Amniotic stem cell (primary cell): ENCODE measurements at regions not wholly inside any gene's neighbourhood (a gene's known extent, or its start where the extent isn't known, plus 50 kb on each side); places are given as distances from the start of the nearest gene placed in this dataset.
A peak's percentile ranks its signal among the peaks of the same experiment; 100 is the strongest.
"Not testable (repeated sequence)": the region's sequence is repeated elsewhere in the genome, so short reads cannot be mapped to it uniquely, and the experiment has no call there.

Experiments
- DNase-seq: peaks from one replicate; lab custom pipeline; 2025; lab: John Stamatoyannopoulos, UW

DNA sequence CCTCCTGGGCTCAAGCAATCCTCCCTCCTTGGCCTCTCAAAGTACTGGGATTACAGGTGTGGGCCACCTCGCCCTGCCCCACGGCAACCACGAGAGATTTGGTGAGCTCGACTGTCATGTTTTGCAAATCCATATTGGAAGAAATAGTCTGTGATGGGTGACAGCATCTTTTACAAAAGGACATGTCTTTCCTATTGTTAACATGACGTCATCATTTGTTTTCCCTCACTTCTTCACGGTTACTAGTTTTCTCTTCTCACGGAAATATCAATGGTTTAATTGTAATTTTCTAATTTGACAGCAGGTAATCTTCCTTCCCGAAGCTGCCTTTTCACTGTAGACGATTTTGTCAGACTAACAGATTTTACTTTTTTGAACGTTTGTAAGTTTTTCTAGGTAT lies 110.8 kb upstream of the GREM2 start:
- DNase-seq: no peak

DNA sequence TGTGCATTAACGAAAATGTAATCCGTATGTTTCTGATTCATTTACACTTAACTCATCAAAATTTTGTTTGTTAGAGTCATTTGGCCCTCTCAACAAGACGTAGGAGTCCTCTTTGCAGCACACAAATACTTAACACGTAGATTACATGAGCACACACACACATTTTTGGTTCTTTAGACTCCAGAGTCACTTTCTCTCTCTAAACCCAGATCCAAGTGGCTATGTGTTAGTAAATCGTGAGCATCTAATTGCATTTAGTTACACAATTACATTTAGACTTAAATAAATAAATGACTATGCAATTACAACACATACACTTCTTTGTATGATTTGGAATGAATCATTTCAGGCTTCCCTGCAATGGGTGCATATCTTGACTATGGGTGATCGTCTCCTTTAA lies 109.0 kb upstream of the GREM2 start:
- DNase-seq: no peak

DNA sequence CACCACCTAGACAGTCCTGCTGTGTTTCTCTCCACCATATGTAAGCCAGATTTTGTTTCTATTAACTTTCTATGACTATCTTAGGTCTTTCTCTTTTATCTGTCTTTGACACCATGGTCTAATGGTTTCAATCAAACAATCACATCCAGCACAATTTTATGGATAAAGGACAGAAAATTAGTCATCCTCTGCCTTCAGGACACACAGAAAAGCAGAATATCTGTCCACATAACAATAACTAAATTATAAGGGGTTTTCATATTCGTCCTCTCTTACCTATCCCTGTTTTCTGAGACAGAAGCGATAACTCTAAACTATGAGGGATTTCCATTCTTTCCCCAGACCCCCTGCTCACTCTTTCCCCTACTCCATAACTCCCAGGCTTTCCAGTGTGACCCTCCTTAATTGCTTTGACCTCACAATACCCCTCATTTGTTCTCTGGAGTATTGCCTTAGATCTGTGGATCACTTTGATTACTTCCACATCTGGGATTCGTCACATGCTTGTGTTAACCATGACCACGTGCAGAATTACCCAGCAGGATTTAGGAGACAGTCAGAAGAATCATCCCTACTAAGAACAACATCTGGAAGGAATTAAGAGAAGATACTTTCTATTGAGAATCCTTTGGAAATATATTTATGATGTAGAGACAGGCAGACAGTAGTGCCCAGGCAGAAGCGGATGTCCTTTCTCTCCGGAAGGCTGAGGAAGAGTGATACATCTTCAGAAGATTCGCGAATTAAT lies 108.2 kb upstream of the GREM2 start:
- DNase-seq: no peak

DNA sequence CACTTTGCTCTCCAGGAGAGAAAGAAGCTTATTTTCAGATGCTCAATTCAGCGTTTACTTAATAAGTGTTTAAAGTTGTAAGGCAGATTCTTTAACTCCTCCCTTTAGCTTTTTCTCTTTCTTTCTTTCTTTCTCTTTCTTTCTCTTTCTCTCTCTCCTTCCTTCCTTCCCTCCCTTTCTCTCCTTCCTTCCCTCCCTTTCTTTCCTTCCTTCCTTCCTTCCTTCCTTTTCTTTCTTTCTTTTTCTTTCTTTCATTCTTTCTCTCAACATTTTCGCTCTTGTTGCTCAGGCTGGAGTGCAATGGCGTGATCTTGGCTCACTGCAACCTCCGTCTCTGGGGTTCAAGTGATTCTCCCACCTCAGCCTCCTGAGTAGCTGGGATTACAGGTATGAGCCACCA lies 104.6 kb upstream of the GREM2 start:
- DNase-seq: not testable (repeated sequence)

DNA sequence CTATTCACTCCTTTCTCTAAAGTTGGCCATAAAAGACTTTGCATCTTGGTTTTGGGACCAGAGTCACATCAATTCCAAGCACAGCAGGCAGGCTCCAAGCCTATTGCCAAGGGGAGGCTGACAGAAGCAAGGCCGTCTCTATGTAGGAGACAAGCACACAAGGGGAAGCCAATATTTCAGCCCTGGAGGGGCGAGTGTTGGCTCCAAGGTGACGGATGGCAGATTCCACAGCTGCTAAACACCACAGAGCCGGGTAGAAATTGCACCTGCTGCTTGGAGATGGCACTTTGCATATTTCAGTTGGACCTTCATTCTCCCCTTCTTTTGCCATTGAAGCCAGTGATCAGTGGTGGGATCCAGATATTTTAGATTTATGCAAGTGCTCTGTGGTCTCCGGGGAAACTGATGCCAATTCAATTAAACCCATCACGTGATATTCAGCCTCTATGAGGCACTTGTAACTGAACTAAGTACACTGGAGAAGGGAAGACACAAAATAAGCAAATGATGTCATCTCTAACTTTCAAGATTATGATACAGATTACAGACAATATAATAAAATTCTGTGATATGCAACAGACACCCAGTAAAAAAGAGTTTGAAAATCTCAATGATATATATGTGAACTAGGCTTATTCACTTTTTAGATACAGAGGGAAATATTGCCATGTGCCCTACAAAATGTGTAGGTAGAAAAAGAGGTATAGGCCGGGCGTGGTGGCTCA lies 102.8 kb upstream of the GREM2 start:
- no peak for DNase-seq

DNA sequence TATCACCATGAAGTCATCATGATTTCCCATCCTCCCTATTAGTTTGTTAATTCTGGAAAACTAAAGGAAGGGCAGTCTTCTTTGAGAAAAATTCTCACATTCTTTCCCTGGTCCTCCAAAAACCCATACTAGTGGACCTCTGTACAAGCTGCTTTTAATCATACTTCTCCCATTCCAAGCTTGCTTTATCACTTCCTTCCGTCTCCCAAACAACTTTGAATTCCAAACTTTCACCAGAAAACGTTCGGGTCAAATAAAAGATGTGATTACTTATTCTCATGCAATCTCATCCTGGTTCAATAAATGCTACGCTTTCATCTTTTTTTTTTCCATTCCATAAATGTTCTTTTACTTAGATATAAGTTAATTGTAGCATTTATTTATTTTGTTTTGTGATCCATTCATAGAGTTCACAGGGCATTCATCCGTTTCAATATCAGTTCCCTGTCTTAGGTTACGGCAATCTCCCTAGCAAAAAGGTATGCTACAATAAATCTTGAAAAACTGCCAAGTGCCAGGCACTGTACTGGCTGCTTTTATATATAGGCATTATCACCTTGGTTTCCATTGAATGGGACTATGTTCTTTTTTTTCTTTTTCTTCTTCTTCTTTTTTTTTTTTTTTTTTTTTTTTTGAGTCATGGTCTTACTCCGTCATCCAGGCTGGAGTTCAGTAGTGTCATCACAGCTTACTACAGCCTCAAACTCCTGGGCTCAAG lies 100.2 kb upstream of the GREM2 start:
- peak; percentile 58 for DNase-seq

DNA sequence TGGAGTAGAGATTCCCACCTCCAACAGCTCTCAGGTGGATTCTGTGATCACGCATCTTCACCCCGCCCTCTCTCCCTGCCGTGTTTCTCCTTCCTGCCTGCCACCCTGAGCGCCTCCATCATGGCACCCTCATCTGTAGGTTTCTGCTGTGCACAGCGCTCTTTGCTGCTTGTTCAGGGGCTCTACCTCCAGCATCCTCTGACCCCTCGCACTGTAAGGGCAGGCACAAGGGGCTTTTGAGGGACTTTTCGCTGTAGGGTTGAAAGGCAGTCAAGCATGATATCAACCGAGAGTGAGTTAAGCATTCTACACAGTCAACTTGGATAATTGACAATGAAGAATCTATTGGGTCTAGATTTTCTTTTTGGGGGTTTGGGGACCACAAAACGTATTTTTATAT lies 99.1 kb upstream of the GREM2 start:
- no peak for DNase-seq

DNA sequence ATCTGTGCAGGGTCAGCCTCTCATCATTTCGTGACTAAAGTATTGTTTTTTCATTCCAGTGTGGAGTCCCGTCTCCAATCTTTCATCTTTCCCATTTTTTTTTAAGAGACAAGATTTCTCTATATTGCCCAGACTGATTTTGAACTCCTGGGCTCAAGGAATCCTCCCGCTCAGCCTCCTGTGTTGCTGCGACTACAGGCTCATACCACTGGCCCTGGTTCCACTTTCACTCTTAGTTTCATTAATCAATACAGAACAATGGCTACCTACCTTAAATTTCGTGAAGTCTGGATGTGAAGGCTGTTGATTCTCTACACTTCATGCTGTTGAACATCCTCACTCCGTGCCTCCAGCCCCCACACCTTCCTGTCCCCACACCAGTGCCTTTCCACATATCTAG lies 97.7 kb upstream of the GREM2 start:
- DNase-seq: no peak

DNA sequence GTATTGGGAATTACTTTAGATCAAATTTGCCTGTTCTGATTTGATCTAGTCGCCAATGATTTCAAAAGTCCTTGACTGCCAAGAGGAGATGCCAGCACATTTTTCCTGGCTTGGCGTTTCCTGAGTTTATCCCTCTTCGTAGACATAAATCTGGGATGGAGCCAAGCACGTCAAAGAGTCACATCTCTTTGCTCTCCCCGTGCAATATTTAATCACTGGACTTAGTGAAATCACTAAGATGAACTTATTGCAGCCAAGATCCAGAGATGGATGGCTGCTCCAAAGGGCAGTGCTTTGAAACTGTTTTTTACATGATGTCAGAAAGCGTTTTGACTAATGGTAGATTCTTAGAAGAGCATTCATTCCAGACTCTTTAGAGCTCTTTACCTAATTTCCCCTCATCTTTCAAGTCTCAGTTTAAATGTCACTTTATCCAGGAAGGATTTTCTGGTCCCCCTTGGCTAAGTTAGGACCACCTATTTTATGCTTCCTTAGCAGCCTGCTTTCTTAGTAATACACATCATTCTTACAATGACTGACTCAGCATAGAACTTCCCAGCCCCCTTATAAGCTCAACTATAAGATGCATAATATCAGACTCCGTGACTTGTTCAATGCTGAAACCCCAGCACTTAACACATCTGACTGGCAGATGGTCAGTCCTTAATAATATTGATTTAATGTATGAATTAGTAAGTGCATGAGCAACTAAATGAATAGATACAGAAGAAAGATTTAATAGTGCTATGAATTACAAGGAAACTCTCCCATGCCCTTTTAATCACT lies 94.4 kb upstream of the GREM2 start:
- peak; percentile 44 for DNase-seq

DNA sequence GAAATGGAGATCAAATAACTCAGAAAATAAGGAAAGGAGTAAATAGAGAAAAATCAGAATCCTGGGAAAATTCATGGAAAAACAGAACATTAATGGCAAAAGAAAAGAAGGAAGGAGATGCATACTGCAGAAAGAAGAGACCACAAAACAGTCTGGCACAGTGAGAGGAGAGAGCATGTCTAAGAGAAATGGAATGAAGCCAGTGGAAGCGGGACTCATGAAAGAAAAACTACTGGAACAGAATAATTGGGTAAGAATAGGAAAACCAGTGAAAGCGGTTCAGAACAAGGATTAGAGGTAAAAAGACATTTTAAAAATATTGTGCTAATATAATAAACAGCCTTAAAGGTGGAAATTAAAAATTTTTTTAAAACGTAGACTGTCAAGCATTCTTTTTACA lies 93.6 kb upstream of the GREM2 start:
- DNase-seq: peak; percentile 54

DNA sequence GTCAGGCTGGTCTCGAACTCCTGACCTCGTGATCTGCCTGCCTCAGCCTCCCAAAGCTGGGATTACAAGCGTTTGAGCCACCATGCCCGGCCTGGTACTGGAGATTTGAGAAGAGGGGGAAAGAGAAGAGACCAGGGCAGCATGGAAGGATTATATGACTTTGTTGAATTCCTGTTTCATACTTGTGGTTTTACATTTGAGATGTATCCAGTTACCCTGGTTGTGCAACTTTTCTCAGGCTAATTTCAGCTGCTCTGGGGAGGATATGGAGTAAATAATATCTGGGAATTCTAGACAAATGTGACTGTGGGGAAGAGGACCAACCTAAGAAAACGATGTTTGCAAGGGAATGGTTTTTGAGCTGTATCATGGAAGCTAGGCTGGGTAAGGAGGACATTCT lies 89.5 kb upstream of the GREM2 start:
- DNase-seq: peak; percentile 56

DNA sequence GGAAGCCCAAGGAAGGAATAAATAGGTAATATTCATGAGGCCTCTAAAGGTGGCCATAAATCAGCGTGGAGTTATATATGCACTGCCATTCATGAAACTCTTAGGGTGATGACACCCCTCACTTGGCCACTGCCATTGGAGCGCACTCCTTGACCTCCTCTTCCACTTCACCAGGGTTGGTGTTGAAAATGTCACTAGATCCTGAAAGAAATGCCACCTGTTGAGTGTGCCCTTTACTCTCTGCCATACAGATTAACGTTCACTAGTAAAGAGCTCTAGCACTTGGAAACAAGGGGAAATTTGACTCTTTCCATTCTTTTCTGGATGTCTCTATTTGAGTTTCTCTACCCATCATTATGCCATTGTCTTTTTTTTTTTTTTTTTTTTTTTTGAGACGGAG lies 83.5 kb upstream of the GREM2 start:
- DNase-seq: no peak

DNA sequence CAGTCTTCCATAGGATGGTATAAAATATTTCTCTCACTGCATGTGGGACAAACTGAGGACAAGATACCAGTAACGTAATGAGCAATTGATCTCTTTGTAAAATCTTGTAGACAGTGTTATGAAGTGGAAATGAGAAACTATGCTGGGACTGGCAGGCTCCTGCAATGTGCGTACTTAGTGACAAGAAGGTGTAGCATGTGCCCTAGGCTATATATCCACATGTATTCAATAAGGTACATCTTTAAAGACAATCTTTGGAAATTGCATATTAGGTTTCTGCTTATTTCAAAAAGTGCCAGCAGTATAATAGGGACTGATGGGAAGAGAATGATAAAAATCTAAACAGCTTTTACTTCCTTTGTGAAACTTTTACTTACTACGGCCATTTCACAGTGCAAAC lies 81.9 kb upstream of the GREM2 start:
- DNase-seq: no peak

DNA sequence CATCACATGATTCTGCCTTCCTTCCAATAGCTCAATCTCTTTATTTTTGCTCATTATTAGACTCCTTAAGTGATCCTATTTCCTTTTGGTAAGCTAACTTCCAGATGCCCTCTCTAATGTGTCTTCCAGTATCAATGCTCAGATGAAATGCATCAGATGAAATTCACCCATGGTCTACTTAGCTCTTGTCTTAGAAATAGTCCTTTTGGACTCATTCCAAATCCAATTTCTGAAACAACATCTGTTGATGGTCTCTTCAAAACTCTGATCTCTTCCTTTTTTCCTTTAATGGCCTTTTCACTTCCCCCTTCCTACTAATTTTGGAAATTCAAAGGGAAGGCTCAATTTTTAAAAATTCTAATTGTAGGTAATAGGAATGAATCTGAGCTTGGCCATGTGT lies 81.1 kb upstream of the GREM2 start:
- DNase-seq: no peak

DNA sequence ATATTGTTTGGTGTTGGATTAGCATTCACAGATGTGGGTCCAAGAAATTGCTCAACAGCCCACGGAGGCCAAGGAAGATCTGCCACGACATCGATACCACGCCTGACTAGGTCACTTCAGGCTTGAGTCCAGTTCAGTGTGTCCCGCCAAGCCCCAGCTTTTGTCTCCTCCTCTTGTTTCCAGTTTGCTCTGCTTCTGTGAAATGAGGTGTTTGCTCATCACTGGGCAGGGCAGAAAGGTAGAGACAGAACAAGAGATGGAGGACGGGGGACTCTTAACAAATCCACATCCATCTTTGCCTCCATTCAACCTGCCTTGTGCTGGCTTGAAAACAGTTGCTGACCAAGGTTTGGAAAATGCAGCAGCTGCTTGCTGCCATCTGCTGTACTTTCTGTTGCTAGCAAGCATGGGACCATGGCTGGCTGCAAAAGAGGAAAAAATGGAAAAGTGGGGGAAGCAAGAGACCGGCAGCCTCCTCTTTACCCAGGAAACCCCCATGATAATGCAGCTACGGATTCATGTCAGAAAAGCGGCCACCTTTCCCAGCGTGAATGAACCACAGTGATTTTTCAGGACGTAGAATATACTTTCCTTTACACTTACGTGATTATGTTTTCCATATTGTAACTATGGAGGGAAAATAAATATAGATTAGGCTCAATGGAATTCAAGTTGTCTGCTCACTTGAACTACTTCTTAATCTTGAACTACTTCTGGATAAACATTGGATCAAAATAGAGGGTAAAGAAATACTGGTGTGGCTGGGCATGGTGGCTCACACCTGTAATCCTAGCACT lies 80.2 kb upstream of the GREM2 start:
- peak; percentile 16 for DNase-seq

DNA sequence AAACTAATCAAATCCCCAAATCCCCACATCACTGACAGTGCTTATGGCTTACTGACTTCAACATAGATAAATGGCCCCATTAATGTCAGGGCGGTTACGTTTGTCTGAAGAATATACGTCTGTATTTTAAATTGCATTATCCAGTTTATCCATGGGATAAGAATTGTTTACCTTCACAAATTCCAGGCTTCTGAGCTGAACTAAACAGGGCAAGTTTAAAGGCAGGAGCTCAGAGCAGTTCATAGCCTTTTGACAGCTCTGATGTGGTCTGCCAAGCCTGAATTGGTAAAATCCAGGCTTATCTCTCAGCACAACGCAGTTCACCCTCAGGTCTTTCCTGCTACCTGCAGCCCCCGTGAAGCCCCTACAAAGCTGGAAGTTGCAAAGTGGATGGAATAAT lies 79.5 kb upstream of the GREM2 start:
- DNase-seq: no peak

DNA sequence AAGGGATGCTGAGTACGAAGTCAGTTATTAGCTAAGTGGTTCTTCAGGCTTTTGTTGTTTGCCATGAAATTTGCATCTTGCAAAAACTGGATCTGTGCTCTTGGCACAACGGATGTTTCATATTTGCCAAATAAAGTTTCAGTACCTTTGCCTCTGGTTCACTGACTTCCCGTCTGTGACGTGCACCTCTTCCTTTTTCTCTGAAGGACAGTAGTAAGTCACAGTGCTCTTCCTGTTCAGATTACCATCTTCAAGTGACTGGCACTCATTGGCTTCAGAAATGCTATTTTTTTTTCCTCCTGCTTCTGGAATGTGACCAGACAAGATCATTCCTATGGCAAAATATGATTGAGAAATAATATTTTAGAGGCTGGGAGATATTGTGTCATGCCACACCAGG lies 75.9 kb upstream of the GREM2 start:
- DNase-seq: no peak

DNA sequence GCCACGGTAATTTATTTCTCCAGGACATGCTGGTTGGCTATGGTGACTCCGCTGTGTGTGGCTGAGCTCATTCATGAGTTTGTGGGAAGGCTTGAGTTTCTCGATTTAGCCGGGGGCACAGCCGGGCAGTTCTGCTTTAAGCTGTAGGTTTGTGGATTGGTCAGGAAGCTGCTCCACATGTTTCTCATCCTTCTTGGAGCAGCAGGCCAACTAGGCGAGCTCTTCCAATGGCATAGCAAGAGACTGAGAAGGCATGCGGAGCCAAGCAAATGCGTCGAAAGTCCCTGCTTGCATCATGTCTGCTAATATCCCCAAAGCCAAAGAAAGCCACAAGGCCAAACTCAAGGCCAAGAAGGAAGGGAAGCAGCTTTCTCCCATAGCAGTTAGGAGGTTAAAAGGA lies 71.6 kb upstream of the GREM2 start:
- no peak for DNase-seq

DNA sequence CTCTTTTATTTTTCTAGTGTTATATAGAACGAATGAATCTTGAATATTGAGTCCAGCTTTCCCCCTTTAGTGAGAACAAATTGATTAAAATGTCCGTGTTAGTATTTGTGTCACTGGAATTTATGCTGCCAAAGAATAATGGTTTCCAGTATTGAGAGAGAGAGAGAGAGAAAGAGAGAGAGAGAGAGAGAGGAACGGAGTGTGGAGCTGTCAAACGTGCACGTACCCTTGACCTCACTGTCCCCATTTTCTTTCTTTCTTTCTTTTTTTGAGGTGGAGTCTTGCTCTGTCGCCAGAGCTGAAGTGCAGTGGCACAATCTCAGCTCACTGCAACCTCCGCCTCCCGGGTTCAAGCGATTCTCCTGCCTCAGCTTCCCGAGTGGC lies 70.9 kb upstream of the GREM2 start:
- DNase-seq: no peak

DNA sequence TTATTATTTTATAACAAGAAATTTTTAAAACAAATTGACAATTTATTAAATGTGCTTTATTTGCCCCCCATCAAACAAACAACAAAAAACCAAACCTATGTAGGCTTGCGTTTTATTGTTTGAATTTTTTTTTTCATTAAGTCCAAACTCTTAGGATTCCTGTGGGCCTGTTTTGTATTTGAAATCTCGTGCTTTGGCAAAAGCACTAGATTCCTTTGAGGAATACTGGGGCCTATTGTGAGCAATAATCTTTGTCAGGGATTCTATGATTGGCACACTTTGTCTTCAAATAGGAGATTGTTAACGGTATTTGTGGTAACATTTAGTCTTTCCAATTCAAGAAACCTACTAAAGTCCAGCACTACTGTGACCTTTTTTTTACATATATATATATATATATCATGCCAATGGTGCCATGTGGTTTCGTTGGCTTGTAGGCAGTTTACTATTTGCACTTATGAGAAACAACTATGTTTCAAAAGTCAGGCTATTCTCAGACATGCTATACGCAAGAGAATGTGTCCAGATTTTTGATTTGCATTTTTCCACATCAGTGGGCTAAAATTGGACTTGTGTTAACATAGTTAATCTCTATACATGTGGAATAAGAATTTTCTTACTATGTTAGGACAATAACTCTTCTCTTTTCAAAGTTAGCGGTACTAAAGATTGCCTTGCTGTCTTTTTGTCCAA lies 70.4 kb upstream of the GREM2 start:
- DNase-seq: no peak
